Natural killer cell (primary cell): ENCODE measurements at regions not wholly inside any gene's neighbourhood (a gene's known extent, or its start where the extent isn't known, plus 50 kb on each side); places are given as distances from the start of the nearest gene placed in this dataset.
"Not testable (repeated sequence)": the region's sequence is repeated elsewhere in the genome, so short reads cannot be mapped to it uniquely, and the experiment has no call there.

Source experiments
- ATAC-seq, 3 donors: fragments of 150-1000 bp in 2 of 3; fragments of 200-7000 bp in 1 of 3; cut with Tn5 transposase; 1 replicate in 1 of 3; 2 replicates in 2 of 3; pipeline ENCODE4 v1.10.0; 2021; ENCODE audit warnings: mild to moderate bottlenecking in 2 of 3, moderate library complexity in 2 of 3
- DNase-seq, 2 donors: peaks; one replicate each; pipeline versions ENCODE4 v3.0.0 to v3.0.0-alpha.2; 2013 to 2021; ENCODE audit warnings: mixed read lengths in 1 of 2
- H3K27ac ChIP-seq: one replicate; pipeline ENCODE4 v1.5.1; 2013; ENCODE audit warnings: mild to moderate bottlenecking, low read length
- H3K27me3 ChIP-seq: one replicate; pipeline ENCODE4 v1.6.1; 2013; ENCODE audit warnings: low read length; ENCODE audit not compliant: control insufficient read depth, insufficient read depth
- H3K36me3 ChIP-seq: one replicate; pipeline ENCODE4 v1.6.1; 2013; ENCODE audit warnings: low read length; ENCODE audit not compliant: control insufficient read depth, insufficient read depth
- H3K4me1 ChIP-seq: one replicate; pipeline ENCODE4 v1.6.1; 2013; ENCODE audit warnings: low read length; ENCODE audit not compliant: control insufficient read depth, insufficient read depth
- H3K4me3 ChIP-seq: one replicate; pipeline ENCODE4 v1.5.1; 2013; ENCODE audit warnings: low read length
- H3K9me3 ChIP-seq: one replicate; pipeline ENCODE4 v1.6.1; 2013; ENCODE audit warnings: low read length; ENCODE audit not compliant: control insufficient read depth, insufficient read depth
- H3K27ac Mint-ChIP-seq, 2 donors: one replicate each; pipeline ENCODE4 v1.8.0; 2022; ENCODE audit warnings: mild to moderate bottlenecking in 2 of 2, mixed read lengths in 2 of 2, moderate library complexity in 1 of 2
- H3K27me3 Mint-ChIP-seq, 2 donors: one replicate each; pipeline ENCODE4 v1.8.0; 2022; ENCODE audit warnings: low read depth in 2 of 2, mixed read lengths in 2 of 2
- H3K36me3 Mint-ChIP-seq: one replicate; pipeline ENCODE4 v1.8.0; 2022; ENCODE audit warnings: mixed read lengths
- H3K4me1 Mint-ChIP-seq, 2 donors: one replicate each; pipeline ENCODE4 v1.8.0; 2022; ENCODE audit warnings: mixed read lengths in 2 of 2
- H3K4me3 Mint-ChIP-seq: one replicate; pipeline ENCODE4 v1.8.0; 2022; ENCODE audit warnings: mild to moderate bottlenecking, moderate library complexity, mixed read lengths
- H3K9me3 Mint-ChIP-seq, 2 donors: one replicate each; pipeline ENCODE4 v1.8.0; 2022; ENCODE audit warnings: mixed read lengths in 2 of 2
- WGBS: methylation state at CpG from one replicate; pipeline ENCODE4 v1.1.7; 2013; ENCODE audit warnings: missing lambda C conversion rate; ENCODE audit not compliant: insufficient coverage; 5-methylcytosine and 5-hydroxymethylcytosine counted together
- intact Hi-C: fragments of 100-400 bp; cut with micrococcal nuclease; formaldehyde crosslinking; loops from one replicate; pipeline ENCODE4 v1.14.2; 2022
- TF ChIP-seq, protein P1 (sequence below): fragments of 200-600 bp; IDR thresholded peaks from one replicate; pipeline ENCODE4 v1.8.0; 2022; ENCODE audit warnings: antibody characterized with exemption

DNA sequence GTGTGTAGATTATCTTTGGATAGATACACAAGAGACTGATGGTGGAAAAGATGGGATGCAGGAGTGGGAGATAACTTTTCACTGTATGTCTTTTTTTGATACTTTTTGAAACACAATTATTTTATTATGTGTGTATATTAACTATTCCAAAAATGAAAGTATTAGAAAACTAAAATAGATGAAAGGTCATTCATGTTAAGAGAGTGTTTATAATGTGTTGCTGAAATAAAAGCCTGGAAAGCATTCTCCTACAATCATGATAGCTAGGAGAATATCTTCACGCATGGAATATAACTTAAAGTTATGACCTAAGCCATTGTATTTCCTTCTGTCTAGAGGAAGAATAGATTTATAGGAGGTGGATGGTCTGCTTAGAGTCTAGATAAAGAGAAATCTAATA lies 154.8 kb upstream of the MAST4 start:
- Histone ChIP-seq H3K9me3 (no peaks in the 10 kb centered on the region), H3K36me3 (no peaks in the 10 kb centered on the region), H3K27me3 (no peaks in the 10 kb centered on the region), H3K4me3 (no peak overlapping the region), H3K27ac (no peak overlapping the region), H3K4me1 (no peaks in the 10 kb centered on the region)
- no peaks in the 10 kb centered on the region for H3K4me1 Mint-ChIP-seq
- H3K9me3 Mint-ChIP-seq, result no peaks in the 10 kb centered on the region
- no peak overlapping the region for H3K27ac Mint-ChIP-seq
- no CpG with 5 or more reads among the region's 1 CpG for WGBS
- ATAC-seq (no peak), DNase-seq (no peak)
- H3K4me3 Mint-ChIP-seq, result no peak overlapping the region
- no peaks in the 10 kb centered on the region for H3K36me3 Mint-ChIP-seq
- TF ChIP-seq, protein P1, sequence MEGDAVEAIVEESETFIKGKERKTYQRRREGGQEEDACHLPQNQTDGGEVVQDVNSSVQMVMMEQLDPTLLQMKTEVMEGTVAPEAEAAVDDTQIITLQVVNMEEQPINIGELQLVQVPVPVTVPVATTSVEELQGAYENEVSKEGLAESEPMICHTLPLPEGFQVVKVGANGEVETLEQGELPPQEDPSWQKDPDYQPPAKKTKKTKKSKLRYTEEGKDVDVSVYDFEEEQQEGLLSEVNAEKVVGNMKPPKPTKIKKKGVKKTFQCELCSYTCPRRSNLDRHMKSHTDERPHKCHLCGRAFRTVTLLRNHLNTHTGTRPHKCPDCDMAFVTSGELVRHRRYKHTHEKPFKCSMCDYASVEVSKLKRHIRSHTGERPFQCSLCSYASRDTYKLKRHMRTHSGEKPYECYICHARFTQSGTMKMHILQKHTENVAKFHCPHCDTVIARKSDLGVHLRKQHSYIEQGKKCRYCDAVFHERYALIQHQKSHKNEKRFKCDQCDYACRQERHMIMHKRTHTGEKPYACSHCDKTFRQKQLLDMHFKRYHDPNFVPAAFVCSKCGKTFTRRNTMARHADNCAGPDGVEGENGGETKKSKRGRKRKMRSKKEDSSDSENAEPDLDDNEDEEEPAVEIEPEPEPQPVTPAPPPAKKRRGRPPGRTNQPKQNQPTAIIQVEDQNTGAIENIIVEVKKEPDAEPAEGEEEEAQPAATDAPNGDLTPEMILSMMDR, result no peak
- H3K27me3 Mint-ChIP-seq, result no peaks in the 10 kb centered on the region
- intact Hi-C loops, result no loop called here

DNA sequence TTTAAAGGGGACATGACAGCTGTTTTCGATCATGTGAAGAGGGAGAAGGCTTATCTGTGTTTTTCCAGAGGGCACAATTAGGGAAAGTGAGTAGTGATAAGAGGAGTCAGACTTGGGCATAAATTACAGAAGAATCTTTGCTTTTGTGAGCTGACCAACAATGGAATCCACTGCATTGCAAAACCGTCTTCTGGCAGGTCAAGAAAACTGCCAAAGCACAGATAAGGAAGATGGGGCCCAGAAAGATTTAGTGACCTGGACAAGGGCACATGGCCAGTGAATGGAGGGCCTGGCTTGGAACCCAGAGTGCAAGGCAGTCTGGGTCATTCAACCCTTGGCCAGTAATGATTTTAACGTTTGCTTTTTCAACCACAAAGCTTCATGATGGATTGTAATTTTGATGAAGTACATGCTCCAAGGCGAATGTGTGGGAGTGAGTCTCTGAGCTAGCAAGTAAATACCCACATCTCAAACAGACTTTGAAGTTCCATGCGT lies 153.2 kb upstream of the MAST4 start:
- Mint-ChIP-seq H3K4me3 (no peak overlapping the region), H3K4me1 (no peaks in the 10 kb centered on the region), H3K27ac (no peak overlapping the region), H3K27me3 (no peaks in the 10 kb centered on the region), H3K36me3 (no peaks in the 10 kb centered on the region), H3K9me3 (peaks cover 2 to 4% of the 10 kb centered on the region in 2 donors)
- 73% methylated on average over 2 of the region's 5 CpGs for WGBS
- H3K27me3 ChIP-seq, result no peaks in the 10 kb centered on the region
- no peaks in the 10 kb centered on the region for H3K36me3 ChIP-seq
- DNase-seq (no peak), ATAC-seq (no peak)
- no peaks in the 10 kb centered on the region for H3K4me1 ChIP-seq
- TF ChIP-seq, protein P1, result no peak
- H3K9me3 ChIP-seq, result no peaks in the 10 kb centered on the region
- intact Hi-C loops, result no loop called here
- no peak overlapping the region for H3K4me3 ChIP-seq
- H3K27ac ChIP-seq, result no peak overlapping the region

DNA sequence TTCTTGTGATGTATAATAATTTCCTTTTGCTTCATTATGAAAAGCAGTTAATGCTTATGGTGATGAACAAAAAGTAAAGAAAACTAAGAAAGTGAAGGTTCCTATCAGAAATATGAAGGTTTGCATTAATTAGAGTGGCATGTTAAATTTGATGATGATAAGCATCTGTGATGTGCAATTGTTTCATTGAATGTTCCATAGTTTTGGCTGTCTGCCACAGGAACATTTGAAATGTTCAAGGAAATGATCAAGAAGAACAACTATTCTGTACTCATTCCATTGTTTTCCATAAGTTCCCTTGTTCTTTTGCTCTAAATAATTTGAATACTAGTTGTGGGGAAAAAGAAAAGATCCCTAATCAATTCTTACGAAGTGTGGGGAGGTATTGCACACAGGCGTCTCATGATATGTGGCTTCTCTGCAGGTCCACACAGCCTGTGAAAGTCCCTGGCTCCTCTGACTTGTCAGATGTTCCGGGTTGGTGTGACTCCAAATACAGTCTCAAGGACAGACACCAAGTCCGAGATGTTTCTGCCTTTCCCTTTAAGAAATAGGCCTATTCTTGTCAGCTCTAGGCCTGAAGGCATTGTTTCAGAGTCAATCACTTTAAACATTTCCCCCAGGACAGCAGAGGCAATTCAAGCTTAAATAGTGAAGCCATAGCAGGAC lies 152.6 kb upstream of the MAST4 start:
- no peak for DNase-seq
- Histone ChIP-seq H3K27me3 (no peaks in the 10 kb centered on the region), H3K36me3 (no peaks in the 10 kb centered on the region), H3K27ac (no peak overlapping the region), H3K4me1 (no peaks in the 10 kb centered on the region), H3K9me3 (no peaks in the 10 kb centered on the region), H3K4me3 (no peak overlapping the region)
- H3K4me1 Mint-ChIP-seq, result no peaks in the 10 kb centered on the region
- H3K4me3 Mint-ChIP-seq, result no peak overlapping the region
- TF ChIP-seq, protein P1, result no peak
- intact Hi-C loops, result no loop called here
- no peak for ATAC-seq
- H3K9me3 Mint-ChIP-seq, result peaks cover 2 to 4% of the 10 kb centered on the region in 2 donors
- no peak overlapping the region for H3K27ac Mint-ChIP-seq
- H3K27me3 Mint-ChIP-seq, result no peaks in the 10 kb centered on the region
- H3K36me3 Mint-ChIP-seq, result no peaks in the 10 kb centered on the region
- WGBS, result 95% methylated on average over 4 of the region's 4 CpGs

DNA sequence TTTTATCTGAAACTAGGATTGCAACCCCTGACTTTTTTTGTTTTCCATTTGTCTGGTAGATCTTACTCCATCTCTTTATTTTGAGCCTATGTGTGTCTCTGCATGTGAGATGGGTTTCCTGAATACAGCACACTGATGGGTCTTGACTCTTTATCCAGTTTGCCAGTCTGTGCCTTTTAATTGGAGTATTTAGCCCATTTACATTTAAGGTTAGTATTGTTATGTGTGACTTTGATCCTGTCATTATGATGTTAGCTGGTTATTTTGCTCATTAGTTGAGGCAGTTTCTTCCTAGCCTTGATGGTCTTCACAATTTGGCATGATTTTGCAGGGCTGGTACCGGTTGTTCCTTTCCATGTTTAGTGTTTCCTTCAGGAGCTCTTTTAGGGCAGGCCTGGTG lies 148.1 kb upstream of the MAST4 start:
- DNase-seq, H3K27ac ChIP-seq, H3K4me1 ChIP-seq, H3K4me1 Mint-ChIP-seq, H3K9me3 Mint-ChIP-seq, H3K36me3 Mint-ChIP-seq, ATAC-seq, H3K27me3 Mint-ChIP-seq, H3K27me3 ChIP-seq, H3K27ac Mint-ChIP-seq, intact Hi-C loops, H3K4me3 Mint-ChIP-seq, H3K36me3 ChIP-seq, H3K4me3 ChIP-seq, H3K9me3 ChIP-seq: not testable (repeated sequence)
- 100% methylated on average over 1 of the region's 1 CpG for WGBS
